Activated CD4-positive, alpha-beta T cell treated with anti-CD3 and anti-CD28 coated beads, Interleukin-2, amount 10 ng/mL, durations not matched to agents 7 days and 5 days (primary cell): ENCODE measurements at regions not wholly inside any gene's neighbourhood (a gene's known extent, or its start where the extent isn't known, plus 50 kb on each side); places are given as distances from the start of the nearest gene placed in this dataset.

Source experiments
- CTCF ChIA-PET: fragments of 350-600 bp; sonication (Branson Sonifier 250); formaldehyde crosslinking; loops from one replicate; lab custom pipeline; 2021; ENCODE audit warnings: antibody characterized with exemption; lab: Charles Lee
- POLR2A ChIA-PET: fragments of 350-600 bp; sonication (Branson Sonifier 250); formaldehyde crosslinking; loops from one replicate; lab custom pipeline; 2021; ENCODE audit warnings: antibody characterized with exemption; lab: Charles Lee
- DNase-seq: peaks from one replicate; pipeline ENCODE4 v3.0.0-alpha.2; 2020
- H3K27ac Mint-ChIP-seq: one replicate; pipeline ENCODE4 v1.8.0; 2021; ENCODE audit warnings: mild to moderate bottlenecking, moderate library complexity, mixed read lengths
- H3K27me3 Mint-ChIP-seq: one replicate; pipeline ENCODE4 v1.8.0; 2021; ENCODE audit warnings: mixed read lengths
- H3K36me3 Mint-ChIP-seq: one replicate; pipeline ENCODE4 v1.8.0; 2021; ENCODE audit warnings: low read depth, mixed read lengths
- H3K4me1 Mint-ChIP-seq: one replicate; pipeline ENCODE4 v1.8.0; 2021; ENCODE audit warnings: mixed read lengths
- H3K4me3 Mint-ChIP-seq: one replicate; pipeline ENCODE4 v1.8.0; 2021; ENCODE audit warnings: mild to moderate bottlenecking, moderate library complexity, mixed read lengths
- H3K9me3 Mint-ChIP-seq: one replicate; pipeline ENCODE4 v1.8.0; 2021; ENCODE audit warnings: mixed read lengths

DNA sequence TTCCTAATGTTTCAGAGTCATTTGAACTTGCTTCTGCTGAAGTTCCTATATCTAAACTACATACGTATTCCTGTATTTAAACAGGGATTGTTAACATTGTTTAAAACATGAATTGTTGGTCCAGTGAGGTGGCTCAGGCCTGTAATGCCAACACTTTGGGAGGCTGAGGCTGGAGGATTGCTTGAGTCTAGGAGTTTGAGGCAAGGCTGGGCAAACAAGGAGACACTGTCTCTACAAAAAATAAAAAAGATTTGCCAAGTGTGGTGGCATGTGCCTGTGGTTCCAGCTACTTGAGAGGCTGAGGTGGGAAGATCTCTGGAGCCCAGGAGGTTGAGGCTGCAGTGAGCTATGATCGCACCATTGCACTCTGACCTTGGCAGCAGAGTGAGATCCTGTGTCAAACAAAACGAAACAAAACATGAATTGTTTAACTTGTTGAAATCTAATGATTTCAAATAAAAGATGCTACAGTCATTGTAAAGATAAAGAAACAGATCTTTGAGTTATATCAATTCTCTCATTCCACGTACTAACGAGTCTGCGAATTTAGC is 809.4 kb downstream of the TYW1 start:
- ChIA-PET POLR2A (no interaction called here), CTCF (no interaction called here)
- no peaks in the 10 kb centered on the region for H3K36me3 Mint-ChIP-seq
- H3K9me3 Mint-ChIP-seq = peaks cover 16% of the 10 kb centered on the region
- no peak overlapping the region for H3K4me3 Mint-ChIP-seq
- H3K27me3 Mint-ChIP-seq = no peaks in the 10 kb centered on the region
- no peaks in the 10 kb centered on the region for H3K4me1 Mint-ChIP-seq
- no peak overlapping the region for H3K27ac Mint-ChIP-seq
- no peak for DNase-seq

DNA sequence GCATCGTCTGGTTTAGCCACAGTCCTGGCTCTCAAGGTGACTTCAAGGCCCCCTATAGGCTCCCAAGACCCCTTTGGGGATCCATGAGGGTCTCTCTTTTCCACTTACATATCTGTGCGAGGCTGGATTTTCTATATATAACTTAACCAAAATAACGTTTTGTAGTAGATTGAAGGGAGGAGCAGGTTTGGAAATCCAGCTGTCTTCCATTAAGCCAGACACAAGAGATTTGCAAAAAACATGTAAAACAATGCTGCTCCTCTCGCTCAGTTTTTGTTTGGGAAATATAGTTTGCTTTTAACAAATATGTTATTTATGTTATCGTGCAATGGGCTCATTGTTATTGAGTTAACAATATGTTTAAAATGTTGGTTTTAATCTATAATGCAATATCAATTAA is 811.2 kb downstream of the TYW1 start:
- Mint-ChIP-seq H3K4me3 (no peak overlapping the region), H3K36me3 (no peaks in the 10 kb centered on the region), H3K27me3 (no peaks in the 10 kb centered on the region), H3K27ac (no peak overlapping the region), H3K4me1 (no peaks in the 10 kb centered on the region), H3K9me3 (peaks cover 14% of the 10 kb centered on the region)
- ChIA-PET CTCF (no interaction called here), POLR2A (no interaction called here)
- no peak for DNase-seq

DNA sequence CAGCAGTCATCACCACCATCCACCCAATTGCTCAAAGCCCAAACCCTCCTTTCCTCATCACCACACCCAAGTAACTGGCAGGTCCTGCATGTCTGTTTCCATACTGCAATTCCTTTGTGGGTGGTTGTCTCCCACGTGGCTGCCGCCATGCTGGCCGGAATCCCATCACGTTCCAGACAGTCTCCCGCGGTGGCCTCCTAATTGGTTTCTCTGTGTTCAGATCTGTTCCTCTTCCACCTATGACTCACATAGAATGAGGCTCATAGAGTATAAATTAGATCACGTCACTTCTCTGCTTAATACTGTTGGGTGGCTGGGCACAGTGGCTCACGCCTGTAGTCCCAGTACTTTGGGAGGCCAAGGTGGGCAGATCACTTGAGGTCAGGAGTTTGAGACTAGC is 813.0 kb downstream of the TYW1 start:
- Mint-ChIP-seq H3K9me3 (peaks cover 12% of the 10 kb centered on the region), H3K27me3 (no peaks in the 10 kb centered on the region), H3K36me3 (no peaks in the 10 kb centered on the region), H3K4me1 (no peaks in the 10 kb centered on the region), H3K4me3 (no peak overlapping the region), H3K27ac (no peak overlapping the region)
- POLR2A ChIA-PET = no interaction called here
- CTCF ChIA-PET = no interaction called here
- no peak for DNase-seq

DNA sequence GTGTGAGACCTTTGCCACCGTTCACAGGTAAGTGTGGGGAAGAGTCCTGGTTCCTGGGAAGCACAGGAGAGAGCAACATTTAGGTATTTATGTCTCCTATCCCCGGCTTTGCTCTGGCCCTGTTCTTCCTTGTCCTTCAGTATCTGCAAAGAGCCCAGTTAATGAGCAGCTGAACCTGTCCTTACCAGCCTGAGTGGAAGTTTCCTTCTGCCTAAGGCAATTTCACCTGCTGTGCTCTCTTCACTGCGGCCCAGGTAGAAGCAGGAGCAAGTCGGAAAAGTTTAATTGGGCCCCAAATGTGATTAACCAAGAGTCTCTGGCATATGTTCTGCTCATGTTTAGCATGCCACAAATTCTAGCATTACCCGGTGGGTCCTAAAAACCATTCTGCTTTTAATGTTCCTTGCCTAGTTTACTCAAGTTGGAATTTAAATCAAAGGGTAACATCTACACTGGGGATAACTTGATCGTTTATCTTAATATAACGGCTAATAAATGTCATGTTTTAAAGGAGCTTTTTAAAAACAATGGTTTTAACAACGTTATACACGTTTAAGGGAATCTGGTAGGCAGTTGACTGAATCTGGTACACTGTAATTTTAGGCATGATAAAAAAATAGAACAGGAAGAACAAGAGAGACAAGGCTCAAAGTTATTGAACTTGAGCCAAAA is 817.1 kb downstream of the TYW1 start:
- Mint-ChIP-seq H3K4me1 (no peaks in the 10 kb centered on the region), H3K36me3 (no peaks in the 10 kb centered on the region)

DNA sequence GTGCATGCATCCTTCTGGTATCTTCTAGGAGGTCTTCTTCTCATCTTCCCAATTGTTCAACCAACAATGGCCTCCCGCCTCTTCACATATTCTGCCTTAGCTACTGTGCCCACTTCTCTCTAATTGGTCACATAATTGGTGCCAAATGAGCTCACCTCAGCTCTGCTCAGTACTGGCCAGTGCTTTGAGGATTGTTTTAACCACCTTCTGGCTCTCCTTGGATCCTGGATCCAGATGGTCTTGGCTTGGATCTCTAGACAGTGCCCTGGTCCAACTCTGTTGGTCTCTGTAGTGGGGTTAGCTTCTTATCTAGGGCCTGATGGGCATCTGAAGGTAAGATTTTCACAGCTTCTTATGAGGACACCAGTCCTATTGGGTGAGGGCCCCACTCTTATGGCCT is 820.8 kb downstream of the TYW1 start:
- ChIA-PET POLR2A (no interaction called here), CTCF (no interaction called here)
- no peak overlapping the region for H3K4me3 Mint-ChIP-seq
- H3K4me1 Mint-ChIP-seq = no peaks in the 10 kb centered on the region
- no peak overlapping the region for H3K27ac Mint-ChIP-seq
- H3K27me3 Mint-ChIP-seq = no peaks in the 10 kb centered on the region
- H3K9me3 Mint-ChIP-seq = peaks cover 28% of the 10 kb centered on the region
- no peaks in the 10 kb centered on the region for H3K36me3 Mint-ChIP-seq
- DNase-seq = no peak

More for the DNA sequence above, 817.1 kb downstream of the TYW1 start:
- Mint-ChIP-seq H3K27me3 (no peaks in the 10 kb centered on the region), H3K4me3 (no peak overlapping the region), H3K9me3 (peaks cover 18% of the 10 kb centered on the region), H3K27ac (no peak overlapping the region)
- CTCF ChIA-PET = interaction anchor here (0.9 kb wide), 1 partner anchor 21 kb away, joined by 3 read pairs; no protein-coding TSS in a partner anchor
- POLR2A ChIA-PET = no interaction called here
- DNase-seq = no peak

DNA sequence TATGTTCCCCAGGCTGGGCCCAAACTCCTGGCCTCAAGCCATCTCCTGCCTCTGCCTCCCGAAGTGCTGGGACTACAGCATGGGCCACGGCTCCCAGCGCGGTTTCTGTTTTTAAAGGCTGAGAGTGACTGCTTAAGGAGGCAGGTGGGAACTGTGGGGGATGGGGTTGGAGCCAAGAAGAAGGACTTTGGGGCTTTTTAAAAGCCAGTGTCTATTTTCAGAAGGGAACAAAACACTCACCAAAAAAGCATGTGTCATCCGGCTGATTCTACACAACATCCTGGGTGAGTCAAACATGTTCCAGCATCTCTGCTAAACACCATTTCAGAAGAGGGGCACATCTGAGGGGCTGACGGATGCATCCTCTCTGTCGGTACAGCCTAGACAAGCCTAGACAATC is 824.5 kb downstream of the TYW1 start:
- Mint-ChIP-seq H3K4me1 (no peaks in the 10 kb centered on the region), H3K36me3 (no peaks in the 10 kb centered on the region), H3K9me3 (peaks cover 37% of the 10 kb centered on the region), H3K27ac (no peak overlapping the region), H3K27me3 (no peaks in the 10 kb centered on the region), H3K4me3 (no peak overlapping the region)
- POLR2A ChIA-PET = no interaction called here
- DNase-seq = no peak
- CTCF ChIA-PET = no interaction called here

DNA sequence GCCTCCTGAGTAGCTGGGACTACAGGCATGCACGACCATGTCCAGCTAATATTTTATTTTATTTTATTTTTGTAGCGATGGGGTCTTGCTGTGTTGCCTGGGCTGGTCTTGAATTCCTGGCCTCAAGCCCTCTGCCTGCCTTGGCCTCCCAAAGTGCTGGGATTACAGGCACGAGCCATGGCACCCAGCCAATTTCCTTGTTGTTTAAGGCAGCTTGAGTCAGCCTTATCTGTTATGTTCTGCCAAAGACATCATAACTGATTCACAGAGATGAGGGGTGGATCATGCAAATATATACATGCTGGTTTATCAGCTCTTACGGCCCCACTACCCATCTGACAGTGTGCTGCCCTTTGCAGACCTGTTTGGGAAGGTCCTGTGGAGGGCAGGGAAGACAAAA is 826.7 kb downstream of the TYW1 start:
- H3K27ac Mint-ChIP-seq = no peak overlapping the region
- CTCF ChIA-PET = no interaction called here
- H3K4me1 Mint-ChIP-seq = no peaks in the 10 kb centered on the region
- no peak for DNase-seq
- H3K9me3 Mint-ChIP-seq = peaks cover 34% of the 10 kb centered on the region
- POLR2A ChIA-PET = no interaction called here
- no peak overlapping the region for H3K4me3 Mint-ChIP-seq
- no peaks in the 10 kb centered on the region for H3K36me3 Mint-ChIP-seq
- H3K27me3 Mint-ChIP-seq = no peaks in the 10 kb centered on the region

DNA sequence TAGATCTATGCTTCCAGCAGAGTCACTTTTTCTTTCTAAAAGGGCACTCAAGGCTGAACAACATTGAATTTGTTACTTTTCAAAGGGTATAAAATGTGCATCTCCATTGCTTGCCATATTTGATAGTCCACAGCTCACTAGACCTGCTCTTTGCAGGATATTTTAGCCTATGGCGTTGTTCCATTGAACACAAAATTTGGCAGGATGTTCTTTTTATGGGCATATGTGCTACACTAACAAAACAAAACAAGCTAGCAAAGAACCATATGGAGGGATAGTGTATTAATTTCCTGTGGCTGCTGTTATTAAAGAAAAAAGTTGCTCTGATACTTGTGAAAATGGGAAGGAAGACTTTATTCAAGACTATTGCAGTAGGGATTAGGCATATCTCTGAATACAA is 828.7 kb downstream of the TYW1 start:
- H3K27ac Mint-ChIP-seq = no peak overlapping the region
- no peak overlapping the region for H3K4me3 Mint-ChIP-seq
- H3K27me3 Mint-ChIP-seq = no peaks in the 10 kb centered on the region
- H3K9me3 Mint-ChIP-seq = peaks cover 22% of the 10 kb centered on the region
- ChIA-PET CTCF (no interaction called here), POLR2A (no interaction called here)
- H3K4me1 Mint-ChIP-seq = no peaks in the 10 kb centered on the region
- DNase-seq = no peak
- H3K36me3 Mint-ChIP-seq = no peaks in the 10 kb centered on the region

DNA sequence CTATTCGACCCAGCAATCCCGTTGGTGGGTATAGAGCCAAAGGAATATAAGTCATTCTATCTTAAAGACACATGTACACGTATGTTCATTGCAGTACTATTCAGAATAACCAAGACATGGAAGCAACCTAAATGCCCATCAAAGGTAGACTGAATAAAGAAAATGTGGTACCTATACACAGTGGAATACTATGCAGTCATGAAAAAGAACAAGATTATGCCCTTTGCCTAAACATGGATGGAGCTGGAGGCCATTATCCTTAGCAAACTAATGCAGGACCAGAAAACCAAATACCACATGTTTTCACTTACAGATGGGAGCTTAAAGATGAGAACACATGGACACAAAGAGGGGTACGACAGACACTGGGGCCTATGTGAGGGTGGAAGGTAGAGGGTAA is 845.3 kb downstream of the TYW1 start:
- H3K27me3 Mint-ChIP-seq = no peaks in the 10 kb centered on the region
- POLR2A ChIA-PET = no interaction called here
- no peak overlapping the region for H3K27ac Mint-ChIP-seq
- DNase-seq = no peak
- H3K9me3 Mint-ChIP-seq = peaks cover 10% of the 10 kb centered on the region
- H3K4me3 Mint-ChIP-seq = no peak overlapping the region
- H3K36me3 Mint-ChIP-seq = no peaks in the 10 kb centered on the region
- CTCF ChIA-PET = no interaction called here
- no peaks in the 10 kb centered on the region for H3K4me1 Mint-ChIP-seq

DNA sequence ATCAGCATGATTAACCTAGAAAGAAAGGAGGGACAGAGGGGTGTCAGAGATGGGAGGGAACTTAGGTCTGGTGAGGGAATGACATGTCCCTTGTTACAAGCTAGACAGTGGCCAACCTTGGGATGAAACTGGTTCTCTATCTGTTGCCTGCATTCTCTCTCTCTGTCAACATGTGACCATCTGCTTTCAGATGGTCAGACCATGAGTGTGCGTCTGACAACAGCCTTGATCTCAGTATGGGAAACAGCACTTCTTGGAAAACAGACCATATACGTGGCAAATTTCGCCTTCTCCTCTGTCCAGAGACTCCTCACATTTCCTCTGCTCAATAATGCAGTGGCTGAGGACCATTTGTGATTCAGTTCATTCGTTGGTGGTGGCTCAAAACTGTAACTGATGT is 845.9 kb downstream of the TYW1 start:
- ChIA-PET POLR2A (no interaction called here), CTCF (no interaction called here)
- no peak overlapping the region for H3K4me3 Mint-ChIP-seq
- H3K4me1 Mint-ChIP-seq = no peaks in the 10 kb centered on the region
- H3K27me3 Mint-ChIP-seq = no peaks in the 10 kb centered on the region
- no peak for DNase-seq
- H3K27ac Mint-ChIP-seq = no peak overlapping the region
- no peaks in the 10 kb centered on the region for H3K36me3 Mint-ChIP-seq
- H3K9me3 Mint-ChIP-seq = peaks cover 10% of the 10 kb centered on the region

DNA sequence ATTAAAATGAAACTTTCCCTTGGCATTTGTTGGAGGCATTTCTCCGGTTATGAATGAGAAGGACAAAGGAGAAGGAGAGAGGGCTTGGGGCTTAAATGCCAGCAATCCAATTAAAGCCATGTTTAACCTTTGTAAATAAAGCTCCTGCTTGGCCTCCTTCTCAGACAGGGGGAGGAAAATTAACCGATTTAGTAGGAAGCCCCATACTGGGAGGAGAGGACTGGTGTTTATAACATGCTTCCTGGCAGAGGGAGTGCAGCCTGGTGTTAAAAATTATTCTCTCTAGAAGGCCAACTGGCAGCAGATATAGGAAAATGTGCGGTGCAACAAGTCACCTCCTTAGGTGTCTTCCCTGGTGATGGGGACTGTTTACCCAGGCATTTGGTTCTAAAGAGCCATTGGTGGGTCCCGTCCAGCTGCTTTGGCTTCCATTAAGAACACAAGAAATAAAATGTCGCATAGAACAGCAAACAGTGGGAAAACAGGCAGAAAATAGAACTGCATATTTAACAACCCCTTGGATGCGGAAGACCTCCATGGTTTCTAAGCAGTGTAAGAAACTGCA is 846.5 kb downstream of the TYW1 start:
- Mint-ChIP-seq H3K36me3 (no peaks in the 10 kb centered on the region), H3K27ac (no peak overlapping the region), H3K4me3 (no peak overlapping the region), H3K27me3 (no peaks in the 10 kb centered on the region), H3K4me1 (no peaks in the 10 kb centered on the region), H3K9me3 (peaks cover 10% of the 10 kb centered on the region)
- CTCF ChIA-PET = no interaction called here
- POLR2A ChIA-PET = no interaction called here
- no peak for DNase-seq

DNA sequence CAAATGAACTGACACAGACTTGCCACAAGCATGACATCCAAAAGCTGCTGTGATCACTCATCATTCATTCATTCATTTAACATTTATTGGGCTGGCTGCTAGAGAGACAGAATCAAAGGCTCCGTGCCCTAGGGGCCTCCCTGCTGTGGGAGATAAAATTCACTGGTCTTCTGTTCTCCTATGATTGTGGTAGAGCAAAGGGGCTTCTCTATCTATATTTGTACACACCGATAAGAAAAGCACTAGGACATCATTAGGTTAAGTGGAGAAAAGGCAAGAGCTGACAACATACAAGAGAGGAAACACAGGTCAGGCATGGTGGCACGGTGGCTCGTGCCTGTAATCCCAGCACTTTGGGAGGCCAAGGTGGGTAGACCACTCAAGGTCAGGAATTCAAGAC is 847.0 kb downstream of the TYW1 start:
- H3K27me3 Mint-ChIP-seq = no peaks in the 10 kb centered on the region
- H3K4me3 Mint-ChIP-seq = no peak overlapping the region
- no peak for DNase-seq
- H3K9me3 Mint-ChIP-seq = peaks cover 10% of the 10 kb centered on the region
- POLR2A ChIA-PET = no interaction called here
- H3K4me1 Mint-ChIP-seq = no peaks in the 10 kb centered on the region
- no peaks in the 10 kb centered on the region for H3K36me3 Mint-ChIP-seq
- CTCF ChIA-PET = no interaction called here
- H3K27ac Mint-ChIP-seq = no peak overlapping the region

DNA sequence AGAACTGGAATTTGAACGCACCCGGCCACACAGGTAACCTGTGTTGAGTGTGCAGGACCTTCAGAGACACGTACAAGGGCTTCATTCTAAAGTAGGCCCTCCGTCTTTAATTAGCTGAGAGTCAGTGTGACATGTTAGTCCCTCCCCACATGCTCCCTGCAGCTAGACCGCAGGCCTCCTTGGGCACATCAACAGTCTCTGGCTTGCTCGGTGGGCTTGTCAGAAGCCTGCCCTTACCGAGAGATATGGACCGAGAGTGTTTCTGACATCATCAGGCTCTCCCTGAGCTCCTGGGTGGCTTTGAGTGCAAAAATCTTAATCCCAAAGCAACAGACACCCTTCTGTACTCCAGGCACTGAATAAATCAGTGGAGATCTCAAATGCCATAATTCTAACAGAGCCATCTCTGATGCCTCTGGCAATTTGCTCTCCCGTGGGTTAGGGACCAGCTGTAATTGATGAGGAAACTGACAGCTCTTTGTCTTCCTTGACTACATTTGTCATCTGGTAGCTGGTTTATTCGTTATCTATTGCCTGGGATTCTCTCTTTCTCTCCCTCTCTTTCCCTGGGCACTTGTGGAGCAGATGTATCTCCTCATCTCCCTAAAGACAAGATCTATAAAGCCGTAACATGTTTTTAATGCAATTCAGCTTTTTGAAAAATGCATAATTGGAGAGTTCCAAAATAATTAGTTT is 850.6 kb downstream of the TYW1 start:
- no peak for DNase-seq
- H3K9me3 Mint-ChIP-seq = peaks cover 4% of the 10 kb centered on the region
- no peak overlapping the region for H3K4me3 Mint-ChIP-seq
- ChIA-PET CTCF (no interaction called here), POLR2A (no interaction called here)
- no peaks in the 10 kb centered on the region for H3K4me1 Mint-ChIP-seq
- no peaks in the 10 kb centered on the region for H3K36me3 Mint-ChIP-seq
- H3K27ac Mint-ChIP-seq = no peak overlapping the region
- no peaks in the 10 kb centered on the region for H3K27me3 Mint-ChIP-seq
